Mesenchymal stem cell (in vitro differentiated cells and primary cell): ENCODE measurements at regions not wholly inside any gene's neighbourhood (a gene's known extent, or its start where the extent isn't known, plus 50 kb on each side); places are given as distances from the start of the nearest gene placed in this dataset.

Source experiments
- DNase-seq: peaks from one replicate; pipeline ENCODE4 v3.0.0-alpha.2; 2013
- H2AFZ ChIP-seq: one replicate; pipeline ENCODE4 v1.6.1; 2013; ENCODE audit warnings: low read depth, mild to moderate bottlenecking, control low read depth, inconsistent platforms, low read length, moderate library complexity
- H2AK5ac ChIP-seq: 2 replicates; pipeline ENCODE4 v1.6.1; 2013; ENCODE audit warnings: low read length, moderate library complexity, mild to moderate bottlenecking, inconsistent platforms; ENCODE audit not compliant: severe bottlenecking
- H2BK120ac ChIP-seq: one replicate; pipeline ENCODE4 v1.6.1; 2013; ENCODE audit warnings: low read depth, mild to moderate bottlenecking, inconsistent platforms, low read length, moderate library complexity
- H2BK12ac ChIP-seq, 2 experiments: one replicate each; pipeline ENCODE4 v1.6.1; 2013; ENCODE audit warnings: inconsistent platforms in 2 of 2, low read length in 2 of 2, mild to moderate bottlenecking in 2 of 2, moderate library complexity in 2 of 2, control low read depth in 1 of 2
- H2BK15ac ChIP-seq: one replicate; pipeline ENCODE4 v1.6.1; 2013; ENCODE audit warnings: mild to moderate bottlenecking, low read depth, inconsistent platforms; ENCODE audit not compliant: poor library complexity, severe bottlenecking
- H2BK5ac ChIP-seq: 2 replicates; pipeline ENCODE4 v1.6.1; 2013; ENCODE audit warnings: low read depth, mild to moderate bottlenecking, low read length, control low read depth, inconsistent platforms; ENCODE audit not compliant: poor library complexity, severe bottlenecking
- H3K14ac ChIP-seq, 2 experiments: one replicate each; pipeline ENCODE4 v1.6.1; 2013; ENCODE audit warnings: inconsistent platforms in 2 of 2, low read length in 2 of 2, control low read depth in 1 of 2, mild to moderate bottlenecking in 1 of 2, moderate library complexity in 1 of 2
- H3K18ac ChIP-seq, 2 experiments: one replicate each; pipeline ENCODE4 v1.6.1; 2013; ENCODE audit warnings: inconsistent platforms in 2 of 2, low read length in 2 of 2, control low read depth in 1 of 2, low read depth in 1 of 2, mild to moderate bottlenecking in 1 of 2
- H3K23ac ChIP-seq, 2 experiments: one replicate each; pipeline ENCODE4 v1.6.1; 2013; ENCODE audit warnings: inconsistent platforms in 2 of 2, low read length in 2 of 2, mild to moderate bottlenecking in 2 of 2, moderate library complexity in 2 of 2, control low read depth in 1 of 2
- H3K27ac ChIP-seq: 2 replicates; pipeline ENCODE4 v1.5.1; 2013; ENCODE audit warnings: mild to moderate bottlenecking, moderate library complexity, low read length, control low read depth, inconsistent platforms; ENCODE audit not compliant: poor library complexity, severe bottlenecking
- H3K27me3 ChIP-seq, 2 experiments: 2 replicates each; pipeline versions ENCODE4 v1.6.1 to v1.7.0; 2013; ENCODE audit warnings: low read length in 2 of 2, mild to moderate bottlenecking in 2 of 2, moderate library complexity in 2 of 2, control low read depth in 1 of 2, inconsistent platforms in 1 of 2; ENCODE audit not compliant: control insufficient read depth in 1 of 2, insufficient read depth in 1 of 2
- H3K36me3 ChIP-seq, 2 experiments: 2 replicates each; pipeline versions ENCODE4 v1.6.1 to v1.7.0; 2013; ENCODE audit warnings: low read length in 2 of 2, control low read depth in 1 of 2, inconsistent platforms in 1 of 2, low read depth in 1 of 2, mild to moderate bottlenecking in 1 of 2; ENCODE audit not compliant: insufficient read depth in 2 of 2, control insufficient read depth in 1 of 2
- H3K4ac ChIP-seq, 2 experiments: one replicate each; pipeline ENCODE4 v1.6.1; 2013; ENCODE audit warnings: inconsistent platforms in 2 of 2, low read length in 2 of 2, mild to moderate bottlenecking in 2 of 2, moderate library complexity in 2 of 2, control low read depth in 1 of 2, low read depth in 1 of 2
- H3K4me1 ChIP-seq: 2 replicates; pipeline ENCODE4 v1.6.1; 2013; ENCODE audit warnings: low read depth, low read length, control low read depth; ENCODE audit not compliant: control insufficient read depth, insufficient read depth
- H3K4me2 ChIP-seq: 2 replicates; pipeline ENCODE4 v1.6.1; 2013; ENCODE audit warnings: low read length, mild to moderate bottlenecking, inconsistent platforms; ENCODE audit not compliant: poor library complexity, severe bottlenecking
- H3K4me3 ChIP-seq, 2 experiments: 2 replicates each; pipeline versions ENCODE4 v1.5.1 to v1.7.0; 2013; ENCODE audit warnings: low read length in 2 of 2, mild to moderate bottlenecking in 2 of 2, control low read depth in 1 of 2, low read depth in 1 of 2; ENCODE audit not compliant: insufficient read depth in 1 of 2
- H3K79me1 ChIP-seq: replicated peaks from 2 replicates; pipeline ENCODE4 v1.6.1; 2013; ENCODE audit warnings: mild to moderate bottlenecking, control low read depth, low read length, inconsistent platforms; ENCODE audit not compliant: poor library complexity, severe bottlenecking
- H3K9ac ChIP-seq: 2 replicates; pipeline ENCODE4 v1.7.0; 2013; ENCODE audit warnings: mild to moderate bottlenecking, low read length, moderate library complexity
- H3K9me3 ChIP-seq: 2 replicates; pipeline ENCODE4 v1.7.0; 2013; ENCODE audit warnings: mild to moderate bottlenecking, low read length; ENCODE audit not compliant: control insufficient read depth
- H4K8ac ChIP-seq: one replicate; pipeline ENCODE4 v1.6.1; 2013; ENCODE audit warnings: inconsistent platforms, mild to moderate bottlenecking, low read length, moderate library complexity
- H4K91ac ChIP-seq: one replicate; pipeline ENCODE4 v1.6.1; 2013; ENCODE audit warnings: mild to moderate bottlenecking, low read length, inconsistent platforms
- WGBS: methylation state at CpG from one replicate; pipeline ENCODE4 v1.1.7; 2013; ENCODE audit warnings: mixed read lengths; 5-methylcytosine and 5-hydroxymethylcytosine counted together

DNA sequence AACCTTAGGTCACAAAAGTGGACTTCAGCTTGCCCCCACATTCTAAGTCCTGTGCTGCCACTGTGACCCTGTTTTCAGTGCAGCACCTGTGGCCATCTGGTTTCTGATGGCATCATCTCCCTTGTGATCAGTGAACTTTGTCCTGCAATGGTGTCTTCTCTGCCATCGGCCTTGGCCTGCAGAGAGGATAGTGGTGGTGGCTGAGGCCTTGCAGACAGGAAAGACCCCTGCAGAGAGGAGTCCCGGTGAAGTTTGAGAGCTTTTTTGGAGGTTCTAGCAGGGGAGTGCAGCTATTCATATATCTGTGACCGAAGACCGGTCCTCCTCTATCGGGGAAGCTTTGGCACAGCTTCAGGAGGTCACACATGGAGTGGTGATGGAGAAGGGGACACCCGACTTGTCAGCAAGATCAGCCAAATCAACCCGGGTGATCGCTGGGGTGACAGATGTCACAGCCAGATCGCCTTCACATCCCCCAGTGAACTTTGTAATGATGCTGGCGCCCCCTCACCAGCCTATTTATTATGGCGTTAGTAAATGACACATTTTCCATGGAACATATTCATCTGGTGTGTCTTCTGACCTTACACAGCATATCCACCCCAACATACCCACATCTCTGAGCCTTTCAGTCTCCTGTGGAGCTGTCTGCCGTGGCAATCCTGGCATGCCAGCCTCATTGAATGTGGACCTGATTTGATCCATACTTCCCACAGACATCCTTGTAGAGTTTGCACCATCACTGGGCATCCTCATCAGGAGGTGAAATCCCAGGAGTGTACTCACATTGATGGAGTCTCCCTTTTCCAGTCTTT lies 136.1 kb downstream of the PAPOLA start:
- Histone ChIP-seq H3K4me3 (no peak overlapping the region), H2BK12ac (no peak overlapping the region), H2BK120ac (no peak overlapping the region), H3K27ac (no peak overlapping the region), H3K4ac (no peak overlapping the region), H3K4me2 (no peak overlapping the region), H4K8ac (no peak overlapping the region), H3K9ac (no peak overlapping the region), H3K4me1 (no peaks in the 10 kb centered on the region), H3K79me1 (no peaks in the 10 kb centered on the region), H4K91ac (no peak overlapping the region), H2AFZ (no peak overlapping the region), H3K18ac (no peak overlapping the region), H2BK15ac (no peak overlapping the region), H2AK5ac (no peak overlapping the region), H2BK5ac (no peak overlapping the region), H3K14ac (no peak overlapping the region), H3K27me3 (no peaks in the 10 kb centered on the region), H3K36me3 (no peaks in the 10 kb centered on the region), H3K23ac (no peak overlapping the region), H3K9me3 (peaks cover 4% of the 10 kb centered on the region)
- DNase-seq, result no peak
- WGBS, result 76% methylated on average over 12 of the region's 12 CpGs

DNA sequence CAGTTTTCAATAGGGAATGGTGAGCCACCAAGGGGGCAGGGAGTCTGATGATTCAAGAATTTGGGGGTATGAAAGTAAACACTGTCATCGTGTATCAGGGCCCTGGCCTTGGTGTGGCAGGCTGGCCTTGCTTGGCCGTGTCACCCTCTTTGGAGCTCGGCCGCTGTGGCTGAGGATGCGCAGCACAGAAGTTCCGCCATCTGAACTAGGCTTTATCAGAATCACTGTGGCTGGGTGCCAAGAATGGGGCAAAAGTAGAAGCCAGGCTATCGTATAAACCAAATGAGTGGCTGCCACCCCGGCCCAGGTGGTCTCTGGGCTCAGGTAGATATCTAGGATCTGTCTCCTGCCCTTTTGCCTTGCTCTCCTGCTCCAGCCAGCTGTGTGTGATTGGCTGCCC lies 137.4 kb downstream of the PAPOLA start:
- peaks cover 4% of the 10 kb centered on the region for H3K9me3 ChIP-seq
- H3K18ac ChIP-seq, result no peak overlapping the region
- no peak for DNase-seq
- H2BK15ac ChIP-seq, result no peak overlapping the region
- WGBS, result 86% methylated on average over 8 of the region's 8 CpGs
- no peaks in the 10 kb centered on the region for H3K27me3 ChIP-seq
- H3K4me3 ChIP-seq, result no peak overlapping the region
- no peak overlapping the region for H2BK5ac ChIP-seq
- H3K4me1 ChIP-seq, result no peaks in the 10 kb centered on the region
- no peak overlapping the region for H3K9ac ChIP-seq
- H3K79me1 ChIP-seq, result no peaks in the 10 kb centered on the region
- no peak overlapping the region for H3K4ac ChIP-seq
- H3K36me3 ChIP-seq, result no peaks in the 10 kb centered on the region
- H3K27ac ChIP-seq, result no peak overlapping the region
- H3K4me2 ChIP-seq, result no peak overlapping the region
- no peak overlapping the region for H3K23ac ChIP-seq
- H4K91ac ChIP-seq, result no peak overlapping the region
- no peak overlapping the region for H2BK120ac ChIP-seq
- H2AK5ac ChIP-seq, result no peak overlapping the region
- H2AFZ ChIP-seq, result no peak overlapping the region
- H3K14ac ChIP-seq, result no peak overlapping the region
- no peak overlapping the region for H2BK12ac ChIP-seq
- no peak overlapping the region for H4K8ac ChIP-seq

DNA sequence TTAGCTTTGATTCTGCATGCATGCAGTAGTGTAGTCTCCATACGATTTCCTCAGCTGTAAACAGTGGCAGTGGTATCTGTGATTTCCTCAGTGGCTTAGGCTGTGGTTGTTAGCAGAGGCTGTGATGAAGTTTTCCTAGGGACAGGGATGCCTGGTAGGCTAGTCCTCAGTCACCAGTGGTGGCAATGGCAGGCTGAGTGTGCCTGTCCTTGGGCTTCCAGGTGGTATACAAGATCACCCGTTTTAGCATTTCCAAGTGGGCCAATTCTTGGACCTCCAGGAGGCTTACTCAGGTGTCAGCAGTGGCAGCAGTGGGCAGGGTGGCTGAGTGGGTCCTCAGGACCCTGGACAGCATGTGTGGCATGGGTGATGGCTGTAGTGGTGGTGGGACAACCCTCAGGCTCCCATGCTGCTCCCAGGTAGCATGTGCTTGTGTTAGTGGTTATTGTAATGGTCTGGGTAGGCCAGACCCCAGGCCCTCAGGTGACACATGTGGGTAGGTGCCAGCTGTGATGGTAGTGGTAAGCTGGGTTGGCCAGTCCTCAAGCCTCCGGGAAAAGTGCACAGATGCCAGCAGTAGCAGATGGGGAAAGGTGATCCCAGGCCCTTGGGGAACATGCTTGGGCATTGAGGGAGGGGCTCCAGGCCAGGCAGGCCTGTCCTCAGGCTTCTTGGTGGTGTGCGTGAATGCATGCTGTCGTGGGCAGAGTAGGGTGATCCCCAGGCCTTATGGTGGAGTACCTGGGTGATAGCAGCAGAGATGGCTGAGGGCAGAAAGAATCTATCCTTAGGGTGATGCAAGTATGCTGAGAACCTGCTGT lies 146.5 kb downstream of the PAPOLA start:
- H3K27ac ChIP-seq, result no peak overlapping the region
- no peaks in the 10 kb centered on the region for H3K79me1 ChIP-seq
- H3K18ac ChIP-seq, result no peak overlapping the region
- H2BK5ac ChIP-seq, result no peak overlapping the region
- H3K4me1 ChIP-seq, result no peaks in the 10 kb centered on the region
- no peak overlapping the region for H2BK120ac ChIP-seq
- H3K4ac ChIP-seq, result no peak overlapping the region
- no peak overlapping the region for H4K8ac ChIP-seq
- H3K4me3 ChIP-seq, result no peak overlapping the region
- H4K91ac ChIP-seq, result no peak overlapping the region
- no peaks in the 10 kb centered on the region for H3K36me3 ChIP-seq
- no peak overlapping the region for H3K9ac ChIP-seq
- no peak for DNase-seq
- H3K4me2 ChIP-seq, result no peak overlapping the region
- H2AFZ ChIP-seq, result no peak overlapping the region
- no peak overlapping the region for H3K14ac ChIP-seq
- H3K23ac ChIP-seq, result no peak overlapping the region
- 62% methylated on average over 4 of the region's 5 CpGs for WGBS
- peaks cover 8% of the 10 kb centered on the region for H3K9me3 ChIP-seq
- no peak overlapping the region for H2AK5ac ChIP-seq
- no peak overlapping the region for H2BK12ac ChIP-seq
- no peak overlapping the region for H2BK15ac ChIP-seq
- H3K27me3 ChIP-seq, result no peaks in the 10 kb centered on the region

DNA sequence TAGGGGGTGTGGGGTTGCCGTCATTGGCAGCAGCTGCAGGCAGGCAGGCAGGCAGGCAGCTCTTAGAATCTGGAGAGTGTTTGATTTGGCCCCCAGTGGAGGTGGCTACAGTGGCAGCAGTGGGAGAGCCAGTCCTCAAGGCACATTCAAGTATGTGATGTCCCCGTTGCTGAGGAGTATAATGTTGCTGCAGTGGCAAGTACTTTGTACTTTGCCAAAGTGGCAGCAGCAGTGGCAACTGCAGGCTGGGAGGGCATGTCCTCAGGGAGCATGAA lies 147.1 kb downstream of the PAPOLA start:
- no peak overlapping the region for H4K8ac ChIP-seq
- no peak overlapping the region for H3K4ac ChIP-seq
- no peak overlapping the region for H2AFZ ChIP-seq
- no peaks in the 10 kb centered on the region for H3K79me1 ChIP-seq
- no peak overlapping the region for H3K14ac ChIP-seq
- no peak overlapping the region for H2BK15ac ChIP-seq
- no peak overlapping the region for H2BK12ac ChIP-seq
- no peak overlapping the region for H4K91ac ChIP-seq
- no peak overlapping the region for H3K18ac ChIP-seq
- H3K23ac ChIP-seq, result no peak overlapping the region
- no peaks in the 10 kb centered on the region for H3K4me1 ChIP-seq
- no peak overlapping the region for H3K4me3 ChIP-seq
- no peak overlapping the region for H2AK5ac ChIP-seq
- 75% methylated on average over 2 of the region's 2 CpGs for WGBS
- no peak overlapping the region for H2BK5ac ChIP-seq
- H3K9ac ChIP-seq, result no peak overlapping the region
- no peaks in the 10 kb centered on the region for H3K36me3 ChIP-seq
- H3K27ac ChIP-seq, result no peak overlapping the region
- peaks cover 8% of the 10 kb centered on the region for H3K9me3 ChIP-seq
- H2BK120ac ChIP-seq, result no peak overlapping the region
- H3K4me2 ChIP-seq, result no peak overlapping the region
- H3K27me3 ChIP-seq, result no peaks in the 10 kb centered on the region
- DNase-seq, result no peak
